ENCODE measurements at regions not wholly inside any gene's neighbourhood (a gene's known extent, or its start where the extent isn't known, plus 50 kb on each side); places are given as distances from the start of the nearest gene placed in this dataset.
"Not testable (repeated sequence)": the region's sequence is repeated elsewhere in the genome, so short reads cannot be mapped to it uniquely, and the experiment has no call there.

GRCh38 chr12:25788707-25789442, 169.6 kb upstream of the RASSF8 start:
- DNase-seq (ENCODE audit: low spot score in 2 of 2) (no peak), ATAC-seq (ENCODE audit: low read depth) (no peak)
- H3K27me3 Mint-ChIP-seq, result peaks cover 7% of the 10 kb centered on the region

GRCh38 chr12:25789541-25789944, 168.9 kb upstream of the RASSF8 start:
- DNase-seq (ENCODE audit: low spot score in 2 of 2), result no peak
- peaks cover 5% of the 10 kb centered on the region for H3K27me3 Mint-ChIP-seq
- H3K9me3 Mint-ChIP-seq, result no peaks in the 10 kb centered on the region
- H3K4me1 Mint-ChIP-seq, result no peaks in the 10 kb centered on the region
- H3K36me3 Mint-ChIP-seq, result no peaks in the 10 kb centered on the region
- H3K27ac Mint-ChIP-seq, result no peak overlapping the region
- ATAC-seq (ENCODE audit: low read depth), result no peak
- no peak overlapping the region for H3K4me3 Mint-ChIP-seq

More at GRCh38 chr12:25788707-25789442, 169.6 kb upstream of the RASSF8 start:
- no peak overlapping the region for H3K4me3 Mint-ChIP-seq
- no peaks in the 10 kb centered on the region for H3K9me3 Mint-ChIP-seq
- no peaks in the 10 kb centered on the region for H3K36me3 Mint-ChIP-seq
- H3K27ac Mint-ChIP-seq, result no peak overlapping the region
- H3K4me1 Mint-ChIP-seq, result no peaks in the 10 kb centered on the region

- ATAC-seq (ENCODE audit: low read depth), result no peak
- no peaks in the 10 kb centered on the region for H3K36me3 Mint-ChIP-seq
- no peaks in the 10 kb centered on the region for H3K4me1 Mint-ChIP-seq
- DNase-seq (ENCODE audit: low spot score in 2 of 2), result no peak
- H3K9me3 Mint-ChIP-seq, result no peaks in the 10 kb centered on the region
- no peak overlapping the region for H3K4me3 Mint-ChIP-seq
- peaks cover 5% of the 10 kb centered on the region for H3K27me3 Mint-ChIP-seq
- no peak overlapping the region for H3K27ac Mint-ChIP-seq
These were observed 166.5 kb upstream of the RASSF8 start for GRCh38 chr12:25792031-25792430.

- no peak overlapping the region for H3K4me3 Mint-ChIP-seq
- DNase-seq (ENCODE audit: low spot score in 2 of 2) (no peak), ATAC-seq (ENCODE audit: low read depth) (no peak)
- H3K27ac Mint-ChIP-seq, result no peak overlapping the region
- H3K36me3 Mint-ChIP-seq, result no peaks in the 10 kb centered on the region
- H3K4me1 Mint-ChIP-seq, result no peaks in the 10 kb centered on the region
- peaks cover 5% of the 10 kb centered on the region for H3K27me3 Mint-ChIP-seq
- no peaks in the 10 kb centered on the region for H3K9me3 Mint-ChIP-seq
These were observed 165.3 kb upstream of the RASSF8 start for GRCh38 chr12:25793196-25793595.

GRCh38 chr12:25794571-25794970, 163.9 kb upstream of the RASSF8 start:
- no peaks in the 10 kb centered on the region for H3K36me3 Mint-ChIP-seq
- H3K4me1 Mint-ChIP-seq, result no peaks in the 10 kb centered on the region
- H3K4me3 Mint-ChIP-seq, result no peak overlapping the region
- H3K27ac Mint-ChIP-seq, result no peak overlapping the region
- ATAC-seq (ENCODE audit: low read depth), result no peak
- no peak for DNase-seq (ENCODE audit: low spot score in 2 of 2)
- H3K9me3 Mint-ChIP-seq, result no peaks in the 10 kb centered on the region
- H3K27me3 Mint-ChIP-seq, result peaks cover 5% of the 10 kb centered on the region

GRCh38 chr12:25796523-25797000, 161.9 kb upstream of the RASSF8 start:
- ATAC-seq (ENCODE audit: low read depth) (no peak), DNase-seq (ENCODE audit: low spot score in 2 of 2) (no peak)
- H3K27me3 Mint-ChIP-seq, result peaks cover 5% of the 10 kb centered on the region
- H3K27ac Mint-ChIP-seq, result no peak overlapping the region
- no peak overlapping the region for H3K4me3 Mint-ChIP-seq
- no peaks in the 10 kb centered on the region for H3K9me3 Mint-ChIP-seq
- H3K36me3 Mint-ChIP-seq, result no peaks in the 10 kb centered on the region
- no peaks in the 10 kb centered on the region for H3K4me1 Mint-ChIP-seq

GRCh38 chr12:25797386-25797785, 161.1 kb upstream of the RASSF8 start:
- H3K27me3 Mint-ChIP-seq, result peaks cover 4% of the 10 kb centered on the region
- no peak overlapping the region for H3K27ac Mint-ChIP-seq
- no peak for DNase-seq (ENCODE audit: low spot score in 2 of 2)
- no peak for ATAC-seq (ENCODE audit: low read depth)
- no peak overlapping the region for H3K4me3 Mint-ChIP-seq
- H3K9me3 Mint-ChIP-seq, result no peaks in the 10 kb centered on the region
- H3K36me3 Mint-ChIP-seq, result no peaks in the 10 kb centered on the region
- no peaks in the 10 kb centered on the region for H3K4me1 Mint-ChIP-seq

- Mint-ChIP-seq H3K9me3 (no peaks in the 10 kb centered on the region), H3K27ac (no peak overlapping the region), H3K27me3 (no peaks in the 10 kb centered on the region), H3K4me3 (no peak overlapping the region), H3K4me1 (no peaks in the 10 kb centered on the region), H3K36me3 (no peaks in the 10 kb centered on the region)
- DNase-seq (ENCODE audit: low spot score in 2 of 2) (no peak), ATAC-seq (ENCODE audit: low read depth) (no peak)
These were observed 160.5 kb upstream of the RASSF8 start for GRCh38 chr12:25797949-25798348.

GRCh38 chr12:25800101-25800500, 158.4 kb upstream of the RASSF8 start:
- Mint-ChIP-seq H3K4me1 (no peaks in the 10 kb centered on the region), H3K36me3 (no peaks in the 10 kb centered on the region), H3K9me3 (no peaks in the 10 kb centered on the region), H3K4me3 (no peak overlapping the region), H3K27ac (no peak overlapping the region), H3K27me3 (peaks cover 3% of the 10 kb centered on the region)
- DNase-seq (ENCODE audit: low spot score in 2 of 2), result no peak
- no peak for ATAC-seq (ENCODE audit: low read depth)

GRCh38 chr12:25801734-25802133, 156.7 kb upstream of the RASSF8 start:
- ATAC-seq (ENCODE audit: low read depth), result no peak
- no peak for DNase-seq (ENCODE audit: low spot score in 2 of 2)
- Mint-ChIP-seq H3K27me3 (peaks cover 3% of the 10 kb centered on the region), H3K9me3 (no peaks in the 10 kb centered on the region), H3K36me3 (no peaks in the 10 kb centered on the region), H3K27ac (no peak overlapping the region), H3K4me3 (no peak overlapping the region), H3K4me1 (no peaks in the 10 kb centered on the region)

- H3K9me3 Mint-ChIP-seq, result no peaks in the 10 kb centered on the region
- H3K27me3 Mint-ChIP-seq, result peaks cover 3% of the 10 kb centered on the region
- no peaks in the 10 kb centered on the region for H3K4me1 Mint-ChIP-seq
- ATAC-seq (ENCODE audit: low read depth) (no peak), DNase-seq (ENCODE audit: low spot score in 2 of 2) (no peak)
- H3K36me3 Mint-ChIP-seq, result no peaks in the 10 kb centered on the region
- H3K27ac Mint-ChIP-seq, result no peak overlapping the region
- H3K4me3 Mint-ChIP-seq, result no peak overlapping the region
These were observed 156.3 kb upstream of the RASSF8 start for GRCh38 chr12:25802143-25802542.

- DNase-seq (ENCODE audit: low spot score in 2 of 2); H3K4me1 Mint-ChIP-seq; H3K27me3 Mint-ChIP-seq; H3K9me3 Mint-ChIP-seq; H3K27ac Mint-ChIP-seq; H3K36me3 Mint-ChIP-seq; H3K4me3 Mint-ChIP-seq: not testable (repeated sequence)
- ATAC-seq (ENCODE audit: low read depth), result peak; percentile 45
These were observed 155.3 kb upstream of the RASSF8 start for GRCh38 chr12:25803029-25803664.

- not testable (repeated sequence) for H3K27me3 Mint-ChIP-seq; H3K9me3 Mint-ChIP-seq; H3K27ac Mint-ChIP-seq; H3K36me3 Mint-ChIP-seq; ATAC-seq (ENCODE audit: low read depth); H3K4me1 Mint-ChIP-seq; H3K4me3 Mint-ChIP-seq; DNase-seq (ENCODE audit: low spot score in 2 of 2)
These were observed 154.2 kb upstream of the RASSF8 start for GRCh38 chr12:25804286-25804685.

- Mint-ChIP-seq H3K36me3 (no peaks in the 10 kb centered on the region), H3K9me3 (peaks cover 1% of the 10 kb centered on the region), H3K27me3 (peaks cover 3% of the 10 kb centered on the region), H3K27ac (no peak overlapping the region), H3K4me1 (no peaks in the 10 kb centered on the region), H3K4me3 (no peak overlapping the region)
- DNase-seq (ENCODE audit: low spot score in 2 of 2) (no peak), ATAC-seq (ENCODE audit: low read depth) (no peak)
These were observed 152.2 kb upstream of the RASSF8 start for GRCh38 chr12:25806271-25806670.

- Mint-ChIP-seq H3K4me3 (no peak overlapping the region), H3K9me3 (peaks cover 1% of the 10 kb centered on the region), H3K4me1 (peaks cover 4% of the 10 kb centered on the region), H3K27me3 (peaks cover 1% of the 10 kb centered on the region), H3K36me3 (no peaks in the 10 kb centered on the region), H3K27ac (no peak overlapping the region)
- ATAC-seq (ENCODE audit: low read depth) (no peak), DNase-seq (ENCODE audit: low spot score in 2 of 2) (no peak)
These were observed 149.9 kb upstream of the RASSF8 start for GRCh38 chr12:25808604-25809003.

All from memory B cell (primary cell).